Sciatic nerve (tissue), 2 donors: ENCODE measurements at regions not wholly inside any gene's neighbourhood (a gene's known extent, or its start where the extent isn't known, plus 50 kb on each side); places are given as distances from the start of the nearest gene placed in this dataset.

ENCODE experiments used
- ATAC-seq: fragments of 200-7000 bp; cut with Tn5 transposase; one replicate; pipeline ENCODE4 v1.9.1; 2020; ENCODE audit warnings: mild to moderate bottlenecking, moderate library complexity
- DNase-seq: peaks from one replicate; pipeline ENCODE4 v3.0.0-alpha.2; 2020; ENCODE audit warnings: low spot score
- intact Hi-C: fragments of 100-400 bp; cut with DNase I; formaldehyde crosslinking; loops from one replicate; pipeline ENCODE4 v1.14.2; 2022
- donor health status: DM: no; HTN: no; CAD: no.
- donor health status: DM: no; HTN: no; CAD: no.

DNA sequence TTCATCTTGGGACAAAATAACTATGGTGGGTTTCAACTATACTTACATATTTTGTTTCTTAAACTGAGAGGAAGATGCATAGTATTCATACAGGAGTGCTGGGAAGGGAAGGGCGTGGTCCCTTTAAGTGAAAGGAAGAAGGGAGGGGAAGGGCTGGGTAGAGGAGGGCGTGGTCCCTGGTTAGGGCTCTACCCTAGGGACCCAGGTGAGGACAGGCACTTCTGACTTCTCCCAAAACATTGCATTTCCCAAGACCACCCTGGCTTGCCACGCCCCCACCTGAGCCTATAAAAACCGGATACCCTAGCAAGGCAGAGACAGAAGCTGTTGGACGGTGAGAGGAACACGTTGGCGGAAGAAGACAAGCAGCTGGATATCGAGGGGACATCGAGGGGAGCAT lies 157.6 kb upstream of the PLXNA4 start:
- ATAC-seq (no peak), DNase-seq (no peak)
- intact Hi-C loops, result no loop called here

- intact Hi-C loops, result no loop called here
- no peak for ATAC-seq
- DNase-seq, result no peak
These were observed 156.1 kb upstream of the PLXNA4 start for GRCh38 chr7:132732321-132732865.

GRCh38 chr7:132730105-132730504 lies 153.8 kb upstream of the PLXNA4 start:
- DNase-seq, result no peak
- ATAC-seq, result no peak
- intact Hi-C loops, result no loop called here

- DNase-seq (no peak), ATAC-seq (no peak)
- intact Hi-C loops, result no loop called here
These were observed 147.3 kb upstream of the PLXNA4 start for GRCh38 chr7:132723506-132724081.

GRCh38 chr7:132720835-132721234 lies 144.6 kb upstream of the PLXNA4 start:
- no peak for DNase-seq
- intact Hi-C loops, result no loop called here
- ATAC-seq, result no peak

GRCh38 chr7:132713893-132714292 lies 137.6 kb upstream of the PLXNA4 start:
- no peak for ATAC-seq
- intact Hi-C loops, result no loop called here
- DNase-seq, result no peak

DNA sequence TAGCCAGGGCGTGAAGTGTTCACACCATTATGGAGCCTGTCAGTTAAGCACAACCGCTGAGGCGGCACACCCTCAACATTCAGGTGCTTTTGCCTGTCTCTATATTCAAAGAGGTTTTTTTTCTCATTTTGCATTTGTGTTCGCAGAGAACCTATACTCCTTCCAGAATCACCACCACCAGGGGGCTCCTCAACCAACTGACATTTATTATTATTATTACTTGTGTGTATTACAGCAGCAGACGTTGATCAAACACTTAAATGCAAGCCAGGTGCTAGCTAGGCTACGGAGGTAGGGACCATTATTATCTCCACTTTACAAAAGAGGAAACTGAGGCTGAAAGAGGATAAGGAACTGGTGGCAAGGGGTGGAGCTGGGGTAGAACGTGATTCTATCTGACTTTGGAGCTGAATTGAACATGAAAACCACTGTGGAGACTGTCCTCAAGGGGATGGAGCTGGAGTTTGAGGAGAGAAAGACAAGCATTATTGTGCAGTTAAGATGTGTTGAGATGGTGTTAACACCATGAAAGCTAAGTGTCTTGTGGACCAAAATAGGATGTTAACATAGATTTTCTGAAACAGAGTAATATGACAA lies 133.8 kb upstream of the PLXNA4 start:
- DNase-seq (no peak), ATAC-seq (no peak)
- intact Hi-C loops, result no loop called here

DNA sequence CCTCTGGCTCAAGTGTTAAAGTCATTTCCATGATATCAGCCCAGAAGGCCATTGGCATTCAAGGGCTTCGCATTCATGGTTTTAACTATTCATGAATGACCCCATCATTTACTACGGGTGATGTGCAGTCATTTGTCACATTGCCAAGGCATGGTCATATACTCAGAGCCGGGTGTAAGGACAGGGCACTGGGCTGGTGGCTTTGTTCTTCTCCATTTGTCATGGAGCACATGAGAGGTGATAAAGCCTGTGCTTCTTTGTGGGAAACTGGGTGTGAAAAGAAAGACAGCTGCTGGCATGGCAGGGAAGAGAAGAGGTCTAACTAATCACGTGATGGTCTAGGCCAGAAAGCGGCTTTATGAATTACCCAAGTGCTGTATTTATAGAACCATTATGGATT lies 132.2 kb upstream of the PLXNA4 start:
- intact Hi-C loops, result no loop called here
- ATAC-seq (no peak), DNase-seq (no peak)

DNA sequence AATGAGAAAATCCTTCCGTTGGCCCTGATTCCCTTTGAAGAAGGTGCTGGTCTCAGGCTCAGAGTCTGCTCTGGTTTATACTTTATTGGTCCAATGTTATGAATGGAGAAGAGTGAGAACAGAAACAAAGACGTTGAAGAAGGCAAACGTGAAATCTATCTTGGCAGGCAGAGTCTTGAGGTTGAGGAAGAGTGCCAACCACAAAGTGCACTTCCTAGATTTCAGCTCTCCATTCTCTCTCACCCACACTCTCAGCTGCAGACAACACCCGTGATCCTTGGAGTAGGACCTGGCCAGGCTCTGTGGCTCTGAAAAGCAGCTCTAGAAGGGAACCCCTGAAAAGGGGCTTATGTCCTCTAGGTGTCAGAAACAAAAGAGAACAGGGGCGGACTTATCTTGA lies 128.9 kb upstream of the PLXNA4 start:
- ATAC-seq, result no peak
- intact Hi-C loops, result no loop called here
- no peak for DNase-seq

- intact Hi-C loops, result no loop called here
- DNase-seq, result no peak
- ATAC-seq, result no peak
These were observed 127.5 kb upstream of the PLXNA4 start for GRCh38 chr7:132703742-132704141.

DNA sequence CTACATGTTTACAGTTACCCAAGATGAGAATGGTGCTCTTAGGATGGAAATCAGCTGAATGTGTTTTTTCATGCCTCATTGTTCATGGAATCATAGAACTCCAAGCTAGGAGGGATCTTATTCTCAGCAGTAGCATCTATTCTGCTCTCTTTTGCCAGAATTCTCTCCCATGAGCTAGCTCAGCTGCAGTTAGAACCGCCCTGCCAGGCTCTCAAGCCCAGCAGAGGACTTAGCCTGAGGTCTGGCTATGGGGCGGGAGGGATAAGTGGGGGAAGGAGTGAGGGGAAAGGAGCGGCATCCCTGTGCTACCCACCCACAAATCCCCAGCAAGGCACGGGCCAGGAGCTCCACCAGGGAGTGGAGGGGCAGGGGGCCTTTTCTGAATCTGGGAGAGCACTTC lies 120.7 kb upstream of the PLXNA4 start:
- no peak for DNase-seq
- no peak for ATAC-seq
- intact Hi-C loops, result no loop called here

- intact Hi-C loops, result no loop called here
- no peak for ATAC-seq
- DNase-seq, result no peak
These were observed 120.1 kb upstream of the PLXNA4 start for GRCh38 chr7:132696332-132696731.

DNA sequence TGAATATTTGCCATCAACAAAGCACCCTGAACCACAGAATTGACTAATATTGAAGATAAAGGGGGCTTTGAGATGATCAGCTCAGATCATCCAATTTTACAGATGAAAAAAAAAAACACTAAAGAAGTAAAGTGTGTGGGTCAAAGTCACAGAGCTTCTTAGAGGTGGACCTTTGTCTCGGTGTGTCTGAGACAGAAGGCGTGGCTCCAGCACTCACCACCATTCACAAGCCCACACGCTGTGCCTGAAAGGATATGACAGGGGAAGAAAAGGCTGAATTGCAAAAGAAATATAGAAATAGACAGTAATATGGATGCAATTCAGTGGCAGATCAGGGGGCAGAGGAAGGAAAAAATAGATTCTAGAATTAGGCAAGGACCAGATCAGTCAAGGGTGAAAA lies 114.9 kb upstream of the PLXNA4 start:
- intact Hi-C loops, result no loop called here
- no peak for ATAC-seq

GRCh38 chr7:132690174-132690573 lies 113.9 kb upstream of the PLXNA4 start:
- intact Hi-C loops, result no loop called here
- ATAC-seq, result no peak
- DNase-seq, result no peak

More for the DNA sequence above, 114.9 kb upstream of the PLXNA4 start:
- no peak for DNase-seq

DNA sequence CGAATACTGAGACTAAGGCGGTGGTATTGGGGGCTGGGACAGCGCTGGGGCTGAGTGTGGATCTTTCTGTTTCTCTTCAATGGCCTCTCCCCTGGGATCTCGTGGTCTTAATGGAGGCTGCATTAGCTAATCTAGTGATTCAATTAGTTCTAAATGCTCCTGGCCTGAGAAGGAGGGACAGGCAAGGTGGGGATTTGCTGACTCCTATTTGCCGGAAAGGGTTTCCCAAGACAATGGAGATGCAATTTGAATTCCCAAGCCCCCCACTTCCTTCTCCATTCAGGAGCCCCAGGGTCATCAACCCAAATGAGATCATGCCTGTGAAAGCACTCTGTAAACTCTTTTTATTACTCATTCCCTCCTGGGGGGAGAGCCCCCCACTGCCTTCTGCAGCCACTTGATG lies 111.7 kb upstream of the PLXNA4 start:
- intact Hi-C loops, result no loop called here
- no peak for ATAC-seq
- no peak for DNase-seq

DNA sequence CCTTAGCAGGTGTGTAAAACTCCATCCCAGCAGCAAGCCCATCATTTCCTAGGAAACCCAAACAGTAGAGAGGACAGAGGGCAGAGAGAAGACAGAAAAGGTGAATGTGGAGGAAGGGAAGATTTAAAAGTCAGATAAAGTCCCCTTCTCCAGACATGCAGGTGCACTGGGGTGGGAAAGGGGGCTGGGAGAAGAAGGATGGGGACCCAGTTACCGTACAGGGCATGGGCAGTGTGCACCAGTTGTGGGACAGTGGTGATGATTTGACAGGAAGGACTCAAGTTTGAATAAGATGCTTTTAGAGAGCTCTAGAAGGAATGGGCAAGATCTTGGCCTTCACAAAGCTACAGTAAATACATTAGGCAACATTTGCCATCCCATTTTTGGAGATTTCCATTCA lies 110.7 kb upstream of the PLXNA4 start:
- intact Hi-C loops, result no loop called here

GRCh38 chr7:132685277-132685676 lies 109.0 kb upstream of the PLXNA4 start:
- ATAC-seq (no peak), DNase-seq (no peak)
- intact Hi-C loops, result no loop called here

More for the DNA sequence above, 110.7 kb upstream of the PLXNA4 start:
- no peak for DNase-seq
- ATAC-seq, result no peak

DNA sequence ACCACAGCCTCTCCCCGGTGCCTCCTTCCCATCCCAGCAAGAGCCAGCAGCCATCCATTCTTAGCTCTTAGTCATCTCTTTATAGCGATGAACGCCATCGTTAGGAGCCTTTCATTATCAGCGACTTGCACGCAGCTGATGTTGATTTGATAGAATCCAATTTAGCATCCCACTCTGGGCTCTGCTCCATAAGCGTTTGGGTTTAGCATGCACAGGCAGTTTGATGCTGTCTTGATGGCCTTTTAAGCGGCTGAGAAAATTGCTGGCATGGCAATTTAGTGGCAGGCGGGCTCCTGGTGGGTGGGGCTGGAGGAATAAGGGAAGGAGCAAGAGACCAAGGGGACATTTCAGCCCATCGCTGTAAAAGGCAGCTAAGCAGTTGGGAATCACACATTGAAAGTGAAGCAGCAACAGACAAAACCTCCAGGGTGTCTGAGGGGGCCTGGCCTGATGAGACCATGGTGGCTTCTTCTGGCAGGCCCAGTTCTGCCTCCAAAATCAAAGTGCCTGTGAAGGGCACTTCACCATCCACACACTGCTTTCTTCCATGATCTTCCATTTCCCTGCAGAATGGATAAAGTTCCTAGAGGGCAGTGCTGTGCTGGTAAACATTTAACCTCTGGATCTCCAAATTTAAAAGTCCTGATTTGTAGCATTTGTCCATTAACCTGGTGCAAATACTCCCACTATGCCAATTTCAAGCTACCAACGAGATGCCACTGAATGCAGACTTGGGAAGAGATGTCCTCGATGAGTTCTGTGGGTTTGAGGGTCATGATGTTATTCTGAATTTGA lies 107.8 kb upstream of the PLXNA4 start:
- no peak for DNase-seq
- no peak for ATAC-seq
- intact Hi-C loops, result no loop called here

DNA sequence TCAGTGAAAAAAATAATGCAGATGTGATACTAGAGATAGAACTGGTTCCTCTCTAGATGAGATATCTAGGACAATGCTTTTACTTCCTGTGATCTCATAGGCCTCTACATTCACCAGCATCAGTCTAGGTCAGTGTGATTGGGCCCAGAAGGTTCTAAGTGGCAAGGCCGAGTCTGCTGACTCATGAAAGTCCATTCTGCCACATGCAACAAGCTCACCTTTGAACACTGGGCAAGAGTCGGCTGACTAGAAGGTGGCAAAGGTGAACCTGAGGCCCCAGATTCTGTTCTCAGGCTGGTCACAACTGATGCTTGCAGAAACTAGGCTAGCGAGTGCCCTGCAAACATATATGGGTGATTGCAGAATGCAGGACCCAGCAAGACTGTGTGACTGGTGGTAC lies 105.7 kb upstream of the PLXNA4 start:
- ATAC-seq, result no peak
- intact Hi-C loops, result no loop called here
- DNase-seq, result no peak

GRCh38 chr7:132680590-132680989 lies 104.3 kb upstream of the PLXNA4 start:
- intact Hi-C loops, result no loop called here
- ATAC-seq, result no peak
- DNase-seq, result no peak
